ENCODE measurements at regions not wholly inside any gene's neighbourhood (a gene's known extent, or its start where the extent isn't known, plus 50 kb on each side); places are given as distances from the start of the nearest gene placed in this dataset.
"Not testable (repeated sequence)": the region's sequence is repeated elsewhere in the genome, so short reads cannot be mapped to it uniquely, and the experiment has no call there.

GRCh38 chr19:31883296-31883990, 462.0 kb upstream of the ZNF507 start:
- WGBS, 2 donors = 88 to 91% methylated on average over 17 of the region's 17 CpGs
- Histone ChIP-seq H3K4me1 (peaks cover 10% of the 10 kb centered on the region), H3K27me3 (no peaks in the 10 kb centered on the region), H3K27ac (no peak overlapping the region), H3K9me3 (no peaks in the 10 kb centered on the region), H3K36me3 (ENCODE audit: low read depth, missing control alignments) (no peaks in the 10 kb centered on the region), H3K4me3 (no peak overlapping the region)
- DNase-seq = no peak
- intact Hi-C loops (cut with DNase I; ENCODE audit: low total_unique reads) = no loop called here
- TF ChIP-seq CTCF (IDR thresholded peaks at IDR 0.05) (no peak), POLR2A (IDR thresholded peaks at IDR 0.05) (no peak)

- intact Hi-C loops (cut with DNase I; ENCODE audit: low total_unique reads) = no loop called here
- Histone ChIP-seq H3K4me3 (no peak overlapping the region), H3K9me3 (no peaks in the 10 kb centered on the region), H3K27me3 (no peaks in the 10 kb centered on the region), H3K4me1 (peaks cover 27% of the 10 kb centered on the region), H3K27ac (no peak overlapping the region), H3K36me3 (ENCODE audit: low read depth, missing control alignments) (no peaks in the 10 kb centered on the region)
- WGBS, 2 donors = 72 to 76% methylated on average over 7 to 8 of the region's 8 CpGs
- no peak for TF ChIP-seq POLR2A (IDR thresholded peaks at IDR 0.05)
- no peak for TF ChIP-seq CTCF (IDR thresholded peaks at IDR 0.05)
- no peak for DNase-seq
Observed at GRCh38 chr19:31885280-31885853, 460.0 kb upstream of the ZNF507 start.

- no peaks in the 10 kb centered on the region for H3K27me3 ChIP-seq
- 48 to 51% methylated on average over 8 to 9 of the region's 9 CpGs for WGBS, 2 donors
- H3K4me3 ChIP-seq = no peak overlapping the region
- H3K27ac ChIP-seq = peak overlapping the region; percentile 57 to 64
- H3K36me3 ChIP-seq (ENCODE audit: low read depth, missing control alignments) = no peaks in the 10 kb centered on the region
- intact Hi-C loops (cut with DNase I; ENCODE audit: low total_unique reads) = no loop called here
- TF ChIP-seq CTCF (IDR thresholded peaks at IDR 0.05) = no peak
- TF ChIP-seq POLR2A (IDR thresholded peaks at IDR 0.05) = no peak
- H3K9me3 ChIP-seq = no peaks in the 10 kb centered on the region
- peak; percentile 77 for DNase-seq
- peaks cover 41% of the 10 kb centered on the region for H3K4me1 ChIP-seq
Observed at GRCh38 chr19:31890230-31890629, 455.2 kb upstream of the ZNF507 start.

GRCh38 chr19:31892060-31892459, 453.4 kb upstream of the ZNF507 start:
- no peaks in the 10 kb centered on the region for H3K9me3 ChIP-seq
- TF ChIP-seq POLR2A (IDR thresholded peaks at IDR 0.05) (no peak), CTCF (IDR thresholded peaks at IDR 0.05) (no peak)
- peaks cover 32% of the 10 kb centered on the region for H3K4me1 ChIP-seq
- intact Hi-C loops (cut with DNase I; ENCODE audit: low total_unique reads) = no loop called here
- H3K27ac ChIP-seq = no peak overlapping the region
- H3K27me3 ChIP-seq = no peaks in the 10 kb centered on the region
- no peak overlapping the region for H3K4me3 ChIP-seq
- no peak for DNase-seq
- WGBS, 2 donors = 64 to 86% methylated on average over 2 of the region's 2 CpGs
- no peaks in the 10 kb centered on the region for H3K36me3 ChIP-seq (ENCODE audit: low read depth, missing control alignments)

- H3K4me3 ChIP-seq; H3K36me3 ChIP-seq (ENCODE audit: low read depth, missing control alignments); DNase-seq; intact Hi-C loops (cut with DNase I; ENCODE audit: low total_unique reads); H3K27ac ChIP-seq; H3K27me3 ChIP-seq; H3K9me3 ChIP-seq: not testable (repeated sequence)
- WGBS, 2 donors = 80 to 81% methylated on average over 4 of the region's 4 CpGs
- peaks cover 32% of the 10 kb centered on the region for H3K4me1 ChIP-seq
Observed at GRCh38 chr19:31893491-31893890, 451.9 kb upstream of the ZNF507 start.
